ENCODE measurements at regions not wholly inside any gene's neighbourhood (a gene's known extent, or its start where the extent isn't known, plus 50 kb on each side); places are given as distances from the start of the nearest gene placed in this dataset.

DNA sequence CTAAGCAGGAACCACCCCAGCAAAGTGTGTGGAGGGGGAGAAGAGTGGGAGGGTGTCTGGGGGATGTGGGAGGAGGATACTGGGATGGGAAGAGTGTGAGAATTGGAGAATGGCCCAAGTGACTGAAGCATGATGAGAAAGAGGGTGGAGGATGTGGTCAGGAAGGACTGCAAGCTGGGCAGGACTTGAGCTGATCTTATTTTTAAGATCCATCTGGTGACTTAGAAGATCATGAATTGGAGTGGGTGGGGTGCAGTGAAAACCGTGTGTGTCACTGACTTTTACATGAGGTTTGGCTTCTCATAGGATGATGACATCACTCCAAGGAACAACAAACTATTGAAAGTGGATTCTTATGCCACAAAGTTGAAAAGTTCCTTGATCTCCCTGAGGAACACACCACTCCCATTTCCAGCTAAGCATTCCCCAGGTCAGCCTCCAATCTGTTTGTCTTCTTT, 287.5 kb downstream of the GALC start:
- Mint-ChIP-seq H3K9me3 (no peaks in the 10 kb centered on the region), H3K27me3 (ENCODE audit: insufficient read depth) (peaks cover 2% of the 10 kb centered on the region), H3K4me1 (no peaks in the 10 kb centered on the region), H3K4me3 (no peak overlapping the region), H3K36me3 (ENCODE audit: low read depth) (no peaks in the 10 kb centered on the region), H3K27ac (no peak overlapping the region)
- Histone ChIP-seq H3K4me3 (ENCODE audit: low read length) (no peak overlapping the region), H3K4me1 (ENCODE audit: control insufficient read depth, insufficient read depth, low read length) (no peaks in the 10 kb centered on the region), H3K9ac (ENCODE audit: extremely low read depth, low read length, poor library complexity, severe bottlenecking) (no peak overlapping the region), H3K36me3 (ENCODE audit: control insufficient read depth, insufficient read depth, low read length) (no peaks in the 10 kb centered on the region), H3K9me3 (ENCODE audit: control insufficient read depth, low read length) (no peaks in the 10 kb centered on the region), H3K27me3 (ENCODE audit: control insufficient read depth, insufficient read depth, low read length, poor library complexity, severe bottlenecking) (no peaks in the 10 kb centered on the region), H3K27ac (ENCODE audit: low read depth, low read length) (no peak overlapping the region)
- WGBS, 2 experiments (ENCODE audit: insufficient coverage in 1 of 2, insufficient read length in 1 of 2): 82 to 90% methylated on average over 1 of the region's 1 CpG
- DNase-seq: no peak
- TF ChIP-seq, protein P1, sequence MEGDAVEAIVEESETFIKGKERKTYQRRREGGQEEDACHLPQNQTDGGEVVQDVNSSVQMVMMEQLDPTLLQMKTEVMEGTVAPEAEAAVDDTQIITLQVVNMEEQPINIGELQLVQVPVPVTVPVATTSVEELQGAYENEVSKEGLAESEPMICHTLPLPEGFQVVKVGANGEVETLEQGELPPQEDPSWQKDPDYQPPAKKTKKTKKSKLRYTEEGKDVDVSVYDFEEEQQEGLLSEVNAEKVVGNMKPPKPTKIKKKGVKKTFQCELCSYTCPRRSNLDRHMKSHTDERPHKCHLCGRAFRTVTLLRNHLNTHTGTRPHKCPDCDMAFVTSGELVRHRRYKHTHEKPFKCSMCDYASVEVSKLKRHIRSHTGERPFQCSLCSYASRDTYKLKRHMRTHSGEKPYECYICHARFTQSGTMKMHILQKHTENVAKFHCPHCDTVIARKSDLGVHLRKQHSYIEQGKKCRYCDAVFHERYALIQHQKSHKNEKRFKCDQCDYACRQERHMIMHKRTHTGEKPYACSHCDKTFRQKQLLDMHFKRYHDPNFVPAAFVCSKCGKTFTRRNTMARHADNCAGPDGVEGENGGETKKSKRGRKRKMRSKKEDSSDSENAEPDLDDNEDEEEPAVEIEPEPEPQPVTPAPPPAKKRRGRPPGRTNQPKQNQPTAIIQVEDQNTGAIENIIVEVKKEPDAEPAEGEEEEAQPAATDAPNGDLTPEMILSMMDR (conservative IDR thresholded peaks at IDR 0.05): no peak

DNA sequence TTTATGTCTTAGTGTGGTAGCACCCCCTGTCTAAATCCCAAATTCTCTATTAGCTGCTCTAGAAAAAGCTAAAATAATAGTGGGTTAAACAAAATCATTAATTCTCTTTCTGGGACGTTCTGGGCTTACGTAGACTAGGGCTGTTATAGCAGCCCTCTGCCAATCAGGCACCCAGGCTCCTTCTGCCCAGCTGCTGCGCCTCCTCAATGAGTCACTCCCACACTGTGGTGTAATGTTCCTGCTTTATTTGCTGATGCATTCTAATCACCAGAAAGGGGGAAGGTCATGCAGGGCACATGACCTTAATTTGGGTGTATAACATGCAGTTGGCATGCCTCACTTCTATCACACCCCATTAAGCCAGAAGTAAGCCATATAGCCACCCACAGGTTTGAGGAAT, 294.5 kb downstream of the GALC start:
- Histone ChIP-seq H3K36me3 (ENCODE audit: control insufficient read depth, insufficient read depth, low read length) (no peaks in the 10 kb centered on the region), H3K4me3 (ENCODE audit: low read length) (no peak overlapping the region), H3K27ac (ENCODE audit: low read depth, low read length) (no peak overlapping the region), H3K9ac (ENCODE audit: extremely low read depth, low read length, poor library complexity, severe bottlenecking) (no peak overlapping the region), H3K9me3 (ENCODE audit: control insufficient read depth, low read length) (no peaks in the 10 kb centered on the region), H3K27me3 (ENCODE audit: control insufficient read depth, insufficient read depth, low read length, poor library complexity, severe bottlenecking) (no peaks in the 10 kb centered on the region), H3K4me1 (ENCODE audit: control insufficient read depth, insufficient read depth, low read length) (no peaks in the 10 kb centered on the region)
- TF ChIP-seq, protein P1 (conservative IDR thresholded peaks at IDR 0.05): no peak
- Mint-ChIP-seq H3K4me1 (no peaks in the 10 kb centered on the region), H3K9me3 (no peaks in the 10 kb centered on the region), H3K4me3 (no peak overlapping the region), H3K36me3 (ENCODE audit: low read depth) (no peaks in the 10 kb centered on the region), H3K27me3 (ENCODE audit: insufficient read depth) (peaks cover under 1% of the 10 kb centered on the region), H3K27ac (no peak overlapping the region)
- WGBS, 2 experiments (ENCODE audit: insufficient coverage in 1 of 2, insufficient read length in 1 of 2): 92 to 94% methylated on average over 2 to 3 of the region's 3 CpGs
- DNase-seq: no peak

DNA sequence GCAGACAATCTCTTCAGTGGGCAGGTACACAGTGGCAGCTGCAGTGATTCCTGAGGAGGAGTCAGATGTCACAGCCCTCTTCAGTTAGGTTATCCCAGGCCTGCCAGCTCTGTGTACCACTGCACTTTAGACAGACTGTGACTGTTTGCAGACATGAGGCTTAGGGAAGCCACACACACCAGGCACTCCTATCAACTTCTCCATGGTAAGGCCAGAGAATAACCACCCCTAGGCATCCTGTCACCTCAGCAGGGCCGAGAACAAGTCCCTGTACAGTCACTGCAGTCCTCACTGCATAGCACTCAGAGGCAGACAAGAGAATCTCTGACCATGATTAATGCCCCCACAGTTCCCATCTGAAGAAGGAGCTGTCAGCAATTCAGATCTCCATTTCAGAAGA, 296.5 kb downstream of the GALC start:
- no peaks in the 10 kb centered on the region for H3K4me1 Mint-ChIP-seq
- no peaks in the 10 kb centered on the region for H3K9me3 ChIP-seq (ENCODE audit: control insufficient read depth, low read length)
- no peak overlapping the region for H3K4me3 ChIP-seq (ENCODE audit: low read length)
- TF ChIP-seq, protein P1 (conservative IDR thresholded peaks at IDR 0.05): no peak
- no peak overlapping the region for H3K4me3 Mint-ChIP-seq
- 86% methylated on average over 1 of the region's 1 CpG; no CpG with 5 or more reads in 1 of the 2 experiments for WGBS, 2 experiments (ENCODE audit: insufficient coverage in 1 of 2, insufficient read length in 1 of 2)
- H3K9me3 Mint-ChIP-seq: no peaks in the 10 kb centered on the region
- H3K27ac ChIP-seq (ENCODE audit: low read depth, low read length): peak overlapping the region; percentile 2
- no peaks in the 10 kb centered on the region for H3K36me3 Mint-ChIP-seq (ENCODE audit: low read depth)
- no peak overlapping the region for H3K27ac Mint-ChIP-seq
- DNase-seq: no peak
- no peak overlapping the region for H3K9ac ChIP-seq (ENCODE audit: extremely low read depth, low read length, poor library complexity, severe bottlenecking)
- no peaks in the 10 kb centered on the region for H3K27me3 Mint-ChIP-seq (ENCODE audit: insufficient read depth)
- no peaks in the 10 kb centered on the region for H3K4me1 ChIP-seq (ENCODE audit: control insufficient read depth, insufficient read depth, low read length)
- H3K27me3 ChIP-seq (ENCODE audit: control insufficient read depth, insufficient read depth, low read length, poor library complexity, severe bottlenecking): no peaks in the 10 kb centered on the region
- H3K36me3 ChIP-seq (ENCODE audit: control insufficient read depth, insufficient read depth, low read length): no peaks in the 10 kb centered on the region

Data from endodermal cell (in vitro differentiated cells).